ENCODE measurements at regions not wholly inside any gene's neighbourhood (a gene's known extent, or its start where the extent isn't known, plus 50 kb on each side); places are given as distances from the start of the nearest gene placed in this dataset.

DNA sequence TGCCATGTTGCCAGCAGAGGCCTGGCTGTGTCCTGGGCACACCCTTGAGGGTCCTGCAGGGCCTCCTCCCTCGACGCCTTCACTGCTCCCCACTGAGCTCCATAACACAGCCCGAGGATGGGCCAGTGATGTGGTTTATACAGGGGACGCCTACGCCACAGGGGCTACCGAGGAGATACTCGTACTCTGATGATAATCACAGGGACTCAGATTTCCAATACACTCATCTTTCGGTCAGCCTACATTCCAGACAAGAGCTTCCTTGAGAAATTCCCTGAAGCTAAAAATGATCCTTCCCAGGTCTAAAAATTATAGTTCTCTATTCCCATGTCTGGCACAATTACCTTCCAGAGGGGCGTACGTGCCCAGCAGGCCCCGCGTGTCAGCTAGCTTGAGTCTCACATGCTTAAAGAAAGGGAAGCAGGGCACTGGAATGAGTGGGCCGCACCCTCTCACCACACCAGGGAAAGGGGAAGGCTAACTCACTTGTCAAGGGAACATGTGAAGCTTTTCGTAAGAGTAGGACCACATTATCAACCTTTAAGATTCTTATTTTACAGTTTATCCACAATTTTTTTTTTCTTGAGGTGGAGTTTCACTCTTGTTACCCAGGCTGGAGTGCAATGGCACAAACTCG lies 159.5 kb upstream of the NDUFV2 start:
- Histone ChIP-seq H3K27ac (ENCODE audit: low read length) (no peak overlapping the region), H3K4me3 (ENCODE audit: low read depth in 1 of 2, low read length in 2 of 2) (no peak overlapping the region), H3K9ac (ENCODE audit: low read depth, low read length) (no peak overlapping the region), H3K4me2 (ENCODE audit: insufficient read depth, low read length) (no peak overlapping the region), H2AFZ (ENCODE audit: low read depth, low read length) (no peak overlapping the region), H3K27me3 (ENCODE audit: insufficient read depth, low read length, poor library complexity) (no peaks in the 10 kb centered on the region), H4K20me1 (ENCODE audit: insufficient read depth, low read length) (no peaks in the 10 kb centered on the region), H3K36me3 (ENCODE audit: insufficient read depth, low read length) (no peaks in the 10 kb centered on the region), H3K4me1 (ENCODE audit: insufficient read depth, low read length) (peaks cover 8% of the 10 kb centered on the region), H3K79me2 (ENCODE audit: insufficient read depth, low read length) (no peaks in the 10 kb centered on the region), H3K9me3 (ENCODE audit: insufficient read depth, low read length, severe bottlenecking) (no peaks in the 10 kb centered on the region)
- TF ChIP-seq EZH2 (IDR thresholded peaks at IDR 0.05; ENCODE audit: borderline replicate concordance, low read depth, low read length, severe bottlenecking), result no peak
- TF ChIP-seq, protein P1, sequence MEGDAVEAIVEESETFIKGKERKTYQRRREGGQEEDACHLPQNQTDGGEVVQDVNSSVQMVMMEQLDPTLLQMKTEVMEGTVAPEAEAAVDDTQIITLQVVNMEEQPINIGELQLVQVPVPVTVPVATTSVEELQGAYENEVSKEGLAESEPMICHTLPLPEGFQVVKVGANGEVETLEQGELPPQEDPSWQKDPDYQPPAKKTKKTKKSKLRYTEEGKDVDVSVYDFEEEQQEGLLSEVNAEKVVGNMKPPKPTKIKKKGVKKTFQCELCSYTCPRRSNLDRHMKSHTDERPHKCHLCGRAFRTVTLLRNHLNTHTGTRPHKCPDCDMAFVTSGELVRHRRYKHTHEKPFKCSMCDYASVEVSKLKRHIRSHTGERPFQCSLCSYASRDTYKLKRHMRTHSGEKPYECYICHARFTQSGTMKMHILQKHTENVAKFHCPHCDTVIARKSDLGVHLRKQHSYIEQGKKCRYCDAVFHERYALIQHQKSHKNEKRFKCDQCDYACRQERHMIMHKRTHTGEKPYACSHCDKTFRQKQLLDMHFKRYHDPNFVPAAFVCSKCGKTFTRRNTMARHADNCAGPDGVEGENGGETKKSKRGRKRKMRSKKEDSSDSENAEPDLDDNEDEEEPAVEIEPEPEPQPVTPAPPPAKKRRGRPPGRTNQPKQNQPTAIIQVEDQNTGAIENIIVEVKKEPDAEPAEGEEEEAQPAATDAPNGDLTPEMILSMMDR (IDR thresholded peaks at IDR 0.05; ENCODE audit: borderline replicate concordance, extremely low read depth, low read length, poor library complexity, severe bottlenecking), result no peak
- ATAC-seq (ENCODE audit: insufficient read depth, low read depth) (no peak), DNase-seq (no peak)

DNA sequence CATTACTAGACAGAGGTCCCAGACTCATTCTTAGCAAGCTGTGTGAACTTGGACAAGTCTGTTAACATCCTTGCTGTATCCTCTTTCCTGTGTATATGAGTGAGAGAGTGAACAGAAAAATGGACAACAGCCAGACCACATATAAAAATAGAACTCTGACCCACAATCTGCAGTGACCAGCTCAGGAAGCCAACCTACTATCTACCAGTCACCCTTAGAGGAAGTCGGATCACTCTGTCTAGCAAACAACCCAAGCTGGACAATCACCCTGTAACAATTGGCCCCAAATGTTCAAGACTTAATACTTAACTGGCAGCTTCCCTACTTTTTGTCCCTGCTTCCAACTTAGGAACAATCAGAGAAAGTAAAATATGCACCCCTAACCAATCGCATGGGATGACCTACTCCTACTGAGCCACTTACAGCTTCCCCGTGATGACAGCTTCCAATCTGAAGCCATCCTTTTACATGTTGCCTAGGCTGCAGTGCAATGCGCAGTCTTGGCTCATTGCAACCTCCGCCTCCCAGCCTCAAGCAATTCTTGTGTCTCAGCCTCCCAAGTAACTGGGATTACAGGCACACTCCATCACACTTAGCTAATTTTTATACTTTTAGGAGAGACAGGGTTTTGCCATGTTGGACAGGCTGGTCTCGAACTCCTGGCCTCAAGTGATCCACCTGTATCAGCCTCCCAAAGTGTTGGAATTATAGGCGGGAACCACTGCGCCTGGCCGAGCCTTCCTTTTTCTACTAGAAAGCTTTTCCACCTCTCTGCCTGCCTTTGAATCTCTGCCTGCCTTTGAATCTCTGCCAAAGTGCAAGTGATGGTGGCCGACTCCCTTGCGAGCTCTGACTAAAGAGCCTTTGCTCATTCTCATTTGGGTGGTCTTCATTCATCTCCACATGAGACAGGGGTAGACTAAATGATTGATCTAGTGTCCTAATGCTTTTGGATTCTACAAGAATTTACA lies 158.3 kb upstream of the NDUFV2 start:
- ATAC-seq (ENCODE audit: insufficient read depth, low read depth) (no peak), DNase-seq (no peak)
- Histone ChIP-seq H4K20me1 (ENCODE audit: insufficient read depth, low read length) (no peaks in the 10 kb centered on the region), H3K27me3 (ENCODE audit: insufficient read depth, low read length, poor library complexity) (no peaks in the 10 kb centered on the region), H3K9ac (ENCODE audit: low read depth, low read length) (no peak overlapping the region), H3K79me2 (ENCODE audit: insufficient read depth, low read length) (no peaks in the 10 kb centered on the region), H3K9me3 (ENCODE audit: insufficient read depth, low read length, severe bottlenecking) (no peaks in the 10 kb centered on the region), H3K4me3 (ENCODE audit: low read depth in 1 of 2, low read length in 2 of 2) (no peak overlapping the region), H3K4me2 (ENCODE audit: insufficient read depth, low read length) (no peak overlapping the region), H3K27ac (ENCODE audit: low read length) (no peak overlapping the region), H3K36me3 (ENCODE audit: insufficient read depth, low read length) (no peaks in the 10 kb centered on the region), H3K4me1 (ENCODE audit: insufficient read depth, low read length) (peaks cover 20% of the 10 kb centered on the region), H2AFZ (ENCODE audit: low read depth, low read length) (no peak overlapping the region)
- TF ChIP-seq EZH2 (IDR thresholded peaks at IDR 0.05; ENCODE audit: borderline replicate concordance, low read depth, low read length, severe bottlenecking), result no peak
- TF ChIP-seq, protein P1 (IDR thresholded peaks at IDR 0.05; ENCODE audit: borderline replicate concordance, extremely low read depth, low read length, poor library complexity, severe bottlenecking), result no peak

DNA sequence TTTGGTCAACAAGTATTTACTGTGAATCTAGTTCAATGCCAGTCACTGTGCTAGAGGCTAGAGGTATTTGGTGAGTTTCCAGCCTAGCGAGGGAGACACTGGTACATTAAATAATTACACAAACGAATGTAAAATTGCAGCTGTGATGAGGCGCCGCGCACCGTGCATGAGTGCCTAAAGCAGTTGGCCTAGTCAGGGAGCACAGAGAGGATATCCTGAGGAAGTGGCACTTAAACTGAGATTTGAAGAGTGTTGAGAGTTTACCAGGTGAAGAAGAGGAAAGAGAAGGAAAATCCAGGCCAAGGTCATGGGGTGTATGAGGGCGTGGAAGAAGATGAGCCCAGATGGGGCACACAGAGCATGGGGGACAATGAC lies 157.6 kb upstream of the NDUFV2 start:
- Histone ChIP-seq H3K4me3 (ENCODE audit: low read depth in 1 of 2, low read length in 2 of 2) (no peak overlapping the region), H2AFZ (ENCODE audit: low read depth, low read length) (no peak overlapping the region), H3K36me3 (ENCODE audit: insufficient read depth, low read length) (no peaks in the 10 kb centered on the region), H3K27me3 (ENCODE audit: insufficient read depth, low read length, poor library complexity) (no peaks in the 10 kb centered on the region), H3K9ac (ENCODE audit: low read depth, low read length) (no peak overlapping the region), H3K79me2 (ENCODE audit: insufficient read depth, low read length) (no peaks in the 10 kb centered on the region), H4K20me1 (ENCODE audit: insufficient read depth, low read length) (no peaks in the 10 kb centered on the region), H3K9me3 (ENCODE audit: insufficient read depth, low read length, severe bottlenecking) (no peaks in the 10 kb centered on the region), H3K27ac (ENCODE audit: low read length) (no peak overlapping the region), H3K4me1 (ENCODE audit: insufficient read depth, low read length) (peaks cover 27% of the 10 kb centered on the region), H3K4me2 (ENCODE audit: insufficient read depth, low read length) (no peak overlapping the region)
- ATAC-seq (ENCODE audit: insufficient read depth, low read depth) (no peak), DNase-seq (no peak)
- TF ChIP-seq, protein P1 (IDR thresholded peaks at IDR 0.05; ENCODE audit: borderline replicate concordance, extremely low read depth, low read length, poor library complexity, severe bottlenecking), result no peak
- TF ChIP-seq EZH2 (IDR thresholded peaks at IDR 0.05; ENCODE audit: borderline replicate concordance, low read depth, low read length, severe bottlenecking), result no peak

Measured in DND-41 (cell line).